WI38 (cell line): ENCODE measurements at regions not wholly inside any gene's neighbourhood (a gene's known extent, or its start where the extent isn't known, plus 50 kb on each side); places are given as distances from the start of the nearest gene placed in this dataset.
"Not testable (repeated sequence)": the region's sequence is repeated elsewhere in the genome, so short reads cannot be mapped to it uniquely, and the experiment has no call there.

Experiments used
- H3K4me3 ChIP-seq: 2 replicates; pipeline ENCODE4 v1.5.1; 2011; ENCODE audit warnings: low read depth, mild to moderate bottlenecking, control low read depth, low read length
- TF ChIP-seq, protein P1 (sequence below): IDR thresholded peaks from 2 replicates; pipeline ENCODE4 v1.5.1; 2012; ENCODE audit warnings: low read depth, mild to moderate bottlenecking, control low read depth, low read length

DNA sequence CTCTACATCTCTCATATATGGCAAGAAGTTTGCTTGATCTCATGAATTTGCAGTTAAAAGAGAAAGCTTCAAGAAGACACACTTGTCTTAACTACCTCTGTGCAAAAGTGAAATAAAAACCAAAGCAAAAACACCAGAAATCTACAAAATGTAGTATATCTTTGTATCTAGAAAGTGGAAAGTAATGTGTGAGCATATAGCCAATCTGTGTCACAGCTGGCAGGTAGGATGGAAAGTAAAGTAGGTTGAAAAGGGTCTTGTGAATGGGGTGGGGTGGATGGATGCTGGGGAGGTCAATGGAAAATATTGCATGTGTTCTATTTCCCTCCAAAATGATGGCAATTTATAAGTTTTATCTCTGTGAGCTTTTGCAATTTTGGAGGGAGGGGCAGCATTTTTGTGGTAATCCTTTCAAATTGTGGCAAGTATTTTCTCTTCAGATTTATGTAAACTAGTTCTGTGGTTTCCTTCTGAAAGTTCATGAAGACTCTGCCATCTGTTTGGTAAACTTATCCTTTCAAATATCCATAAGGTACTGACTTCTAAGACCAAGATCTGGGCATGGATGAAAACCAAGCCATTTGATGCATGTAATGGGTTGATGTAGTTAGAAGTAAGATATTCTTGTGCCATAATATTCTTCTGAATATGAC lies 215.9 kb upstream of the GIMD1 start:
- TF ChIP-seq, protein P1, sequence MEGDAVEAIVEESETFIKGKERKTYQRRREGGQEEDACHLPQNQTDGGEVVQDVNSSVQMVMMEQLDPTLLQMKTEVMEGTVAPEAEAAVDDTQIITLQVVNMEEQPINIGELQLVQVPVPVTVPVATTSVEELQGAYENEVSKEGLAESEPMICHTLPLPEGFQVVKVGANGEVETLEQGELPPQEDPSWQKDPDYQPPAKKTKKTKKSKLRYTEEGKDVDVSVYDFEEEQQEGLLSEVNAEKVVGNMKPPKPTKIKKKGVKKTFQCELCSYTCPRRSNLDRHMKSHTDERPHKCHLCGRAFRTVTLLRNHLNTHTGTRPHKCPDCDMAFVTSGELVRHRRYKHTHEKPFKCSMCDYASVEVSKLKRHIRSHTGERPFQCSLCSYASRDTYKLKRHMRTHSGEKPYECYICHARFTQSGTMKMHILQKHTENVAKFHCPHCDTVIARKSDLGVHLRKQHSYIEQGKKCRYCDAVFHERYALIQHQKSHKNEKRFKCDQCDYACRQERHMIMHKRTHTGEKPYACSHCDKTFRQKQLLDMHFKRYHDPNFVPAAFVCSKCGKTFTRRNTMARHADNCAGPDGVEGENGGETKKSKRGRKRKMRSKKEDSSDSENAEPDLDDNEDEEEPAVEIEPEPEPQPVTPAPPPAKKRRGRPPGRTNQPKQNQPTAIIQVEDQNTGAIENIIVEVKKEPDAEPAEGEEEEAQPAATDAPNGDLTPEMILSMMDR: no peak
- H3K4me3 ChIP-seq: no peak overlapping the region

DNA sequence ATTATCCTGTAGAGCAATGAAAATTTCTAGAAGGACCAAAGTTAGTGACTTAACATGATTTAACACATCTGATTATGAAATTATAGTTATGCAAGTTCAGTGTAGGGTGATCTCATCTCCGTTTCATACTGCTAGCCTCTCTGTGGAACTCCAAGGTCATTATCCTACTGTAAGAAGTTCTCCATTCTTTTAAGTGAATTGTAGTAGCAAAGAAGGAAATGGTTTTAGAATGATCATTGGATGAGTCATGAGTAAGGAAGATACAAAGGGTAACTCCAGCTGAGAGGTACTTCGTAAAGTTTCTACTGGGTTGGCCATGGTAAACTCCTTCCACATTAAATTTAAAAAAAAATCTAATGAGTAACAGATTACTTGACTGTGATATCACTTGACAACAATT lies 215.0 kb upstream of the GIMD1 start:
- H3K4me3 ChIP-seq: no peak overlapping the region
- TF ChIP-seq, protein P1: no peak

DNA sequence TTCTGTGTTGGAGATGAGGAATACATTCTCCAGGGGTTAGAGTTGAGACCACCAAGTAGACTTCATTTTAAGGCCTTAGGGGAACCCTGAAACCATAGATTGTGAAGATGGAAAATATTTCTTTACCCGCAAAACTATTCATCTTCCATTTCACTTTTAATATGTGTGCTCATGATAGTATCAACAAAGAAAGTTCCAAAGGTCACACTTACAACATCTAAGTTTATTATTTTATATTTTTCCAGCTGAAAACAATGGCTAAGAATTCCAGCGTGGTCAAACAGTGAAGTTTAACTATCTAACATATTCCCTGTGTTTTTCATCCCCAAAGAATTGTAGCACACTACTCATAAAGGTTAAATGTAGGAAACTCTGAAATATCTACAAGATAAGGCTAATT lies 214.5 kb upstream of the GIMD1 start:
- no peak overlapping the region for H3K4me3 ChIP-seq
- TF ChIP-seq, protein P1: no peak

DNA sequence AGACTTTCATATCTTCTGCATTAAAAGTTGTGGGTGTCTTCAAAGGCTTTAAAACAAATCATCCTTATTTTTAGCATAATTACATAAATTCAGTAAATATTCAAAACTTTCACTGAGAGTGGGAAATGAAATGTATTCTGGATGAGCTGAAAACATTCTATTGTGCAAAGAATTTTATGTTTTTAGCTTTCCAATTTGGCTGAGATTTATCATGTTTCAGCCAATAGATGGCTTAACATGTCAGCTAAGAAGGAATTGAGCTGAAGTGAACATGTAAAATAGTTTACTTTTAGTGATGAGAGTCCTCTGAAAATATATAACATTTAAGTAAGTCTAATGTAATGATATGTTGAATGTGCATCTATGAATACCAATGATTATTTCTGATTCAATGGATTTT lies 213.5 kb upstream of the GIMD1 start:
- TF ChIP-seq, protein P1: no peak
- no peak overlapping the region for H3K4me3 ChIP-seq

DNA sequence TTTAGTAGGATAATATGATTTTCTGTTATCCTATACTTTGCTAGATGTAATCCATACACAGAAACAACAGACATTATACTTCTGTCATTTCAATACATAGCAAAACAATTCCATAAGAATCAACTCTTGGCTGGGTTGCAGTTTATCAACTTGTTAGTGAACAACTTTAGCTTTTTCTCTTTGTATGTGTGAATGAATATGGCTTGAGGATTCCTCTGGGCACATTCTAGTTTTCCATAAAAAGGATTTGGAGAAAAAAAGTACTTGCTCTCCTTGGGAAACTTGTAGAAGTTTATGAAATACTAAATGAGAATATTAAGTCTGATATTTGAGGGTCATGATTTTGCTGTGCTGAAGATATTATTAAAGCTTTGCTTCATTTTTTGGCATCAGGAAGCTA lies 210.7 kb upstream of the GIMD1 start:
- TF ChIP-seq, protein P1: no peak
- no peak overlapping the region for H3K4me3 ChIP-seq

DNA sequence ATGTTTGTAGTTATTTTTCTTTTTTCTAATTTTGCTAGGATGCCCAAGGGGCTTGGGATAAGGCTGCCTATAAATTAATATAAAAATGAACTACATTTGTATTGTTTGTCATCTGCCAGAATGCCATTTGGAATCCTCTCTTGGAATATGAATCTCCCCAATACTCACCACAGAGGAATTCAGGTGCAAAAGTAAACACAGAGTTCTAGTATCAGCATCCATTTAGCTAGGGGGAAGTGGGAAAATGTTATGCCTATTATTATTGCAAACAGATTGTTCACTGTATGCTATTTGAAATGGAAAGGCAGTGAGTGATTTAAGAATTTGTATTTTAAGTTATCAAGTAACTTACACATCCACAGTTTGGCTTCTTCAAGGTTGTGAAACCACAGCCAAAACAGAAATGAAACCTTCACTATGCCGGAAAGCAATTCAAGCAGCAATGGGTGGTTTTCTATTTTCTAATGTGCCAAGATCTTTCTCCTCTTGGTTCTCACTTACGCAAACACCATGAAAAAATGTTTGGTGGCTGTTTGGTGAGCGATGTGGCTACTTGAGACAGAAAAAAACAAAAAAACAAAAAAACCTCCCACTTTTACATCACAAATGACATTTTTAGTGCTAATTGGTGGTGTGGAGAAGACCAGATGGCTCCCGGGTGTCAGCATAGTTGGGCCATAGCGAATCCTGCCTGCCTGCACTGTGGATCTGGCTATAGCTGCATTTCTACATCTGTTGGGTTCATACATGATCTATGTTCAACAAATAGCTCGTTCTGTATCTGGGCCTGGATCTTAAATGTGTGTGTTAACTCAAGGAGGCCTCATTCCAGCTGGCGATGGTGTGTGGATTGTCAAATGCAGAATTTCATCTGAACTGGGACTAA lies 200.8 kb upstream of the GIMD1 start:
- H3K4me3 ChIP-seq: no peak overlapping the region
- TF ChIP-seq, protein P1: no peak

DNA sequence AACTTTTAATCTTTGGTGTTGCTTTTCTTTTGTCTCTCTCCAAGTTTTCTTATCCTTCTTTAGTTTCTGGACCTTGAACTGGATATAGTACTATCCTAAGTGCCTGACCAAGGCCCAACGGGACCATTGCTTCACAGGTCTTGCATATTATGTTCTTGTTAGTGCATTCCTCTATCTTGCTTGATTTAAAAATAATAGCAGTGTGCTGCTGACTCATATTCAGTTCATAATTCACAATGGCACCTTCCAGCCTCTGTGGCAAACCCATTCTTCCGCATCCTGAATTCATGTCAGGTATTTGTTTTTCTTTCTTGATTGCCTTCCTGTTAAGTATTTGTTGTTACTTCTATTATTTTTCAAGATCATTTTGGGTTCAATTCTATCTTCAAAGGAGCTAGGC lies 197.1 kb upstream of the GIMD1 start:
- TF ChIP-seq, protein P1: no peak
- no peak overlapping the region for H3K4me3 ChIP-seq

DNA sequence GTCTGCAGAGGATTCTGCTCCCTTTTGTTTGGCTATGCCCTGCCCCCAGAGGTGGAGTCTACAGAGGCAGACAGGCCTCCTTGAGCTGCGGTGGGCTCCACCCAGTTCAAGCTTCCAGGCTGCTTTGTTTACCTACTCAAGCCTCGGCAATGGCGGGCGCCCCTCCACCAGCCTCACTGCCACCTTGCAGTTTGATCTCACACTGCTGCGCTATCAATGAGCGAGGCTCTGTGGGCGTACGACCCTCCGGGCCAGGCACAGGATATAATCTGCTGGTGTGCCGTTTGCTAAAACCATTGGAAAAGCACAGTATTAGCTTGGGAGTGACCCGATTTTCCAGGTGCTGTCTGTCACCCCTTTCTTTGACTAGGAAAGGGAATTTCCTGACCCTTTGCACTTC lies 195.1 kb upstream of the GIMD1 start:
- H3K4me3 ChIP-seq: not testable (repeated sequence)
